ENCODE measurements at regions not wholly inside any gene's neighbourhood (a gene's known extent, or its start where the extent isn't known, plus 50 kb on each side); places are given as distances from the start of the nearest gene placed in this dataset.

DNA sequence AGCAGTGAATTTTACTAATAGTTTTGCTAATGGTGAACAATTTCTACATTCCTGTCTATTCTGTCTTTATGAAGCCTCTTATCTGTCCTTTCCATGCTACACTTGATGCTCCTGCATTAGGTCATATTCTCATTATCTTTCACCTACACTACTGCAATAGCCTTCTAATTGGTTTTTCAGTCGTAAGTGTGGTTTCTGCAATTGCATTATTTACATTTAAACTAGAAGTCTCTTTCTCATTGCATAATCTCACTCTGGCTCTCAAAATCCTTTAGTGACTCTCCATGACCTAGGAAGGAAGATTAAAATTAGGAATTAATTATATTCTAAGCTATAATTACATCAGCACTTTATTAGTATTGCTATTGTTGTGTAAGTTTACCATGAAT is 686.5 kb downstream of the IGSF11 start:
- Histone ChIP-seq H3K9ac (ENCODE audit: low read length in 2 of 2) (no peak overlapping the region), H3K36me3 (ENCODE audit: control insufficient read depth in 2 of 2, insufficient read depth in 2 of 2, low read length in 2 of 2) (no peaks in the 10 kb centered on the region), H3K9me3 (ENCODE audit: control insufficient read depth in 2 of 2, low read length in 2 of 2) (no peaks in the 10 kb centered on the region), H3K27ac (ENCODE audit: low read length) (no peak overlapping the region), H3K4me3 (ENCODE audit: low read length in 2 of 2) (no peak overlapping the region), H3K27me3 (ENCODE audit: control insufficient read depth in 1 of 2, insufficient read depth in 2 of 2, low read length in 2 of 2) (no peaks in the 10 kb centered on the region), H3K4me1 (ENCODE audit: control insufficient read depth, insufficient read depth, low read length) (no peaks in the 10 kb centered on the region)

- peaks cover 7 to 8% of the 10 kb centered on the region in 2 donors for H3K9me3 ChIP-seq (ENCODE audit: control insufficient read depth in 2 of 2, low read length in 2 of 2)
Observed at GRCh38 chr3:118354556-118354955, 680.1 kb downstream of the IGSF11 start.

DNA sequence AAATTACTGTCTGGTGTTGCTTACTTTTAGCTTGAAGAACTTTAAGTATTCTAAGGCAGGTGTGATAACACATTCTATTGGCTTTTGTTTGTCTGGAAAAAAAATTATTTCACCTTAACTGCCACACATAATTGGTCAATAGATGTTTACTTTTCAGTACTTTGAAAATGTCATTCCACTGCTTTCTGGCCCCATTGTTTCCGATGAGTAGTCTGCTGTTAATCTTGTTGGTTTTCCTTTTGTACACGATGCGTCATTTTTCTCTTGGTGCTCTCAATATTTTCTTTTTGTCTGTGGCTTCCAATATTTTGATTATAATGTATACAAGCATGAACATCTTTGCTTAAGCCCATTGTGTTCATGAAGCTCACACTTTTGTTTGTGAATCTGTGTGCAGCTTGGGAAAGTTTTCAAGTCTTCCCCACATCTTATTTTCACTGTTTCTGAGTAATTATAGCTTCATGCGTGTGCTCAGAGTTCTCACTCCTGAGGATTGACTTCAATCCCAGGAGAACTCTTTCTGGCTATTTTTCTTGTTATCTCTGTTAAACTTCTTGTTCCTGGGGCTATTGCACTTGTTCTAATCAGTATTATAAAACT is 664.7 kb downstream of the IGSF11 start:
- Histone ChIP-seq H3K4me1 (ENCODE audit: control insufficient read depth, insufficient read depth, low read length) (no peaks in the 10 kb centered on the region), H3K27me3 (ENCODE audit: control insufficient read depth in 1 of 2, insufficient read depth in 2 of 2, low read length in 2 of 2) (no peaks in the 10 kb centered on the region), H3K4me3 (ENCODE audit: low read length in 2 of 2) (no peak overlapping the region), H3K36me3 (ENCODE audit: control insufficient read depth in 2 of 2, insufficient read depth in 2 of 2, low read length in 2 of 2) (no peaks in the 10 kb centered on the region), H3K27ac (ENCODE audit: low read length) (no peak overlapping the region), H3K9me3 (ENCODE audit: control insufficient read depth in 2 of 2, low read length in 2 of 2) (peaks cover 0 to 10% of the 10 kb centered on the region in 2 donors), H3K9ac (ENCODE audit: low read length in 2 of 2) (no peak overlapping the region)

More at GRCh38 chr3:118354556-118354955, 680.1 kb downstream of the IGSF11 start:
- no peaks in the 10 kb centered on the region for H3K36me3 ChIP-seq (ENCODE audit: control insufficient read depth in 2 of 2, insufficient read depth in 2 of 2, low read length in 2 of 2)
- no peaks in the 10 kb centered on the region for H3K4me1 ChIP-seq (ENCODE audit: control insufficient read depth, insufficient read depth, low read length)
- H3K27me3 ChIP-seq (ENCODE audit: control insufficient read depth in 1 of 2, insufficient read depth in 2 of 2, low read length in 2 of 2): no peaks in the 10 kb centered on the region
- H3K4me3 ChIP-seq (ENCODE audit: low read length in 2 of 2): no peak overlapping the region
- H3K27ac ChIP-seq (ENCODE audit: low read length): no peak overlapping the region
- H3K9ac ChIP-seq (ENCODE audit: low read length in 2 of 2): no peak overlapping the region

- Histone ChIP-seq H3K9ac (ENCODE audit: low read length in 2 of 2) (no peak overlapping the region), H3K4me1 (ENCODE audit: control insufficient read depth, insufficient read depth, low read length) (no peaks in the 10 kb centered on the region), H3K36me3 (ENCODE audit: control insufficient read depth in 2 of 2, insufficient read depth in 2 of 2, low read length in 2 of 2) (no peaks in the 10 kb centered on the region), H3K9me3 (ENCODE audit: control insufficient read depth in 2 of 2, low read length in 2 of 2) (no peaks in the 10 kb centered on the region), H3K27me3 (ENCODE audit: control insufficient read depth in 1 of 2, insufficient read depth in 2 of 2, low read length in 2 of 2) (no peaks in the 10 kb centered on the region), H3K4me3 (ENCODE audit: low read length in 2 of 2) (no peak overlapping the region), H3K27ac (ENCODE audit: low read length) (no peak overlapping the region)
Observed at GRCh38 chr3:118380576-118380975, 654.1 kb downstream of the IGSF11 start.

GRCh38 chr3:118396491-118396890 is 638.2 kb downstream of the IGSF11 start:
- no peak overlapping the region for H3K9ac ChIP-seq (ENCODE audit: low read length in 2 of 2)
- no peaks in the 10 kb centered on the region for H3K9me3 ChIP-seq (ENCODE audit: control insufficient read depth in 2 of 2, low read length in 2 of 2)
- H3K27me3 ChIP-seq (ENCODE audit: control insufficient read depth in 1 of 2, insufficient read depth in 2 of 2, low read length in 2 of 2): no peaks in the 10 kb centered on the region
- no peaks in the 10 kb centered on the region for H3K36me3 ChIP-seq (ENCODE audit: control insufficient read depth in 2 of 2, insufficient read depth in 2 of 2, low read length in 2 of 2)
- no peak overlapping the region for H3K4me3 ChIP-seq (ENCODE audit: low read length in 2 of 2)
- no peak overlapping the region for H3K27ac ChIP-seq (ENCODE audit: low read length)
- no peaks in the 10 kb centered on the region for H3K4me1 ChIP-seq (ENCODE audit: control insufficient read depth, insufficient read depth, low read length)

DNA sequence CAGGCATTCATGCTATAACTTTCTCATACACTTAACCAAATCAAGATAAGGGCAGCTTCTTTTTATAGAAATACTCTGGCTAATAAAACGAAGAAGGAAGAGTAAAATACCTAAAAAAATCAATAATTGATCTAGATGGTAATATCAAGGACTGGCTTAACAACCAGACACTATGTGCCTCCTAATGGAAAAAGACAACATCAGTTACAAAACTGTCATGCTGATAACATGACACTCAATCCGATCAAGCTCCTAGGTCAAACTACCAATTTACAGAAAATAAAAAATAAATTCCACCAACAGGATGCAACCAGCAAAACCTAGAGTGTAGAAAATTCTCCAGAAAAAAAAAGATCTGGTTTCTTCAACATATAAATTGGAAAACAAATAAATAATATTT is 634.6 kb downstream of the IGSF11 start:
- H3K4me1 ChIP-seq (ENCODE audit: control insufficient read depth, insufficient read depth, low read length): no peaks in the 10 kb centered on the region
- H3K27me3 ChIP-seq (ENCODE audit: control insufficient read depth in 1 of 2, insufficient read depth in 2 of 2, low read length in 2 of 2): no peaks in the 10 kb centered on the region
- H3K4me3 ChIP-seq (ENCODE audit: low read length in 2 of 2): no peak overlapping the region
- no peak overlapping the region for H3K27ac ChIP-seq (ENCODE audit: low read length)
- H3K36me3 ChIP-seq (ENCODE audit: control insufficient read depth in 2 of 2, insufficient read depth in 2 of 2, low read length in 2 of 2): no peaks in the 10 kb centered on the region
- H3K9me3 ChIP-seq (ENCODE audit: control insufficient read depth in 2 of 2, low read length in 2 of 2): no peaks in the 10 kb centered on the region
- no peak overlapping the region for H3K9ac ChIP-seq (ENCODE audit: low read length in 2 of 2)

DNA sequence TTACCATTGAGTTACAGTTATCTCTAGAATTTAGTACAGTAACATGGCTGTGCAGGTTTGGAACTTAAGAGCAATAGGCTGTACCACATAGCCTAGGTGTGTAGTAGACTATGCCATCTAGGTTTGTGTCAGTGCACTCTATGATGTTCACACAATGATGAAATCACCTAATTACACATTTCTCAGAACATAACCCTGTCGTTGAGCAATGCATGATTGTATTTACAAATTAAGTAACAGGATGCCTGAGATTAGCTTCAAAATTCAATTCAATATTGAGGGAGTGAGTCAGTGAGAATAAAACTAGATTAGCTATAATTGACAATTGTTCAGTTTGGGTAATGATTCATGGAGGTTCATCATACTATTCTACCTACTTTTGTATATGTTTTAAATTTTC is 633.8 kb downstream of the IGSF11 start:
- H3K27me3 ChIP-seq (ENCODE audit: control insufficient read depth in 1 of 2, insufficient read depth in 2 of 2, low read length in 2 of 2): no peaks in the 10 kb centered on the region
- H3K9me3 ChIP-seq (ENCODE audit: control insufficient read depth in 2 of 2, low read length in 2 of 2): no peaks in the 10 kb centered on the region
- no peaks in the 10 kb centered on the region for H3K36me3 ChIP-seq (ENCODE audit: control insufficient read depth in 2 of 2, insufficient read depth in 2 of 2, low read length in 2 of 2)
- H3K27ac ChIP-seq (ENCODE audit: low read length): no peak overlapping the region
- H3K4me3 ChIP-seq (ENCODE audit: low read length in 2 of 2): no peak overlapping the region
- no peak overlapping the region for H3K9ac ChIP-seq (ENCODE audit: low read length in 2 of 2)
- no peaks in the 10 kb centered on the region for H3K4me1 ChIP-seq (ENCODE audit: control insufficient read depth, insufficient read depth, low read length)

- H3K27me3 ChIP-seq (ENCODE audit: control insufficient read depth in 1 of 2, insufficient read depth in 2 of 2, low read length in 2 of 2): no peaks in the 10 kb centered on the region
- no peaks in the 10 kb centered on the region for H3K4me1 ChIP-seq (ENCODE audit: control insufficient read depth, insufficient read depth, low read length)
- no peaks in the 10 kb centered on the region for H3K9me3 ChIP-seq (ENCODE audit: control insufficient read depth in 2 of 2, low read length in 2 of 2)
- H3K27ac ChIP-seq (ENCODE audit: low read length): no peak overlapping the region
- no peak overlapping the region for H3K4me3 ChIP-seq (ENCODE audit: low read length in 2 of 2)
- no peak overlapping the region for H3K9ac ChIP-seq (ENCODE audit: low read length in 2 of 2)
- no peaks in the 10 kb centered on the region for H3K36me3 ChIP-seq (ENCODE audit: control insufficient read depth in 2 of 2, insufficient read depth in 2 of 2, low read length in 2 of 2)
Observed at GRCh38 chr3:118401887-118402286, 632.8 kb downstream of the IGSF11 start.

- Histone ChIP-seq H3K9me3 (ENCODE audit: control insufficient read depth in 2 of 2, low read length in 2 of 2) (no peaks in the 10 kb centered on the region), H3K36me3 (ENCODE audit: control insufficient read depth in 2 of 2, insufficient read depth in 2 of 2, low read length in 2 of 2) (no peaks in the 10 kb centered on the region), H3K27me3 (ENCODE audit: control insufficient read depth in 1 of 2, insufficient read depth in 2 of 2, low read length in 2 of 2) (no peaks in the 10 kb centered on the region), H3K4me3 (ENCODE audit: low read length in 2 of 2) (no peak overlapping the region), H3K9ac (ENCODE audit: low read length in 2 of 2) (no peak overlapping the region), H3K4me1 (ENCODE audit: control insufficient read depth, insufficient read depth, low read length) (no peaks in the 10 kb centered on the region), H3K27ac (ENCODE audit: low read length) (no peak overlapping the region)
Observed at GRCh38 chr3:118402971-118403370, 631.7 kb downstream of the IGSF11 start.

GRCh38 chr3:118406562-118406961 is 628.1 kb downstream of the IGSF11 start:
- H3K36me3 ChIP-seq (ENCODE audit: control insufficient read depth in 2 of 2, insufficient read depth in 2 of 2, low read length in 2 of 2): no peaks in the 10 kb centered on the region
- H3K4me1 ChIP-seq (ENCODE audit: control insufficient read depth, insufficient read depth, low read length): no peaks in the 10 kb centered on the region
- H3K9me3 ChIP-seq (ENCODE audit: control insufficient read depth in 2 of 2, low read length in 2 of 2): no peaks in the 10 kb centered on the region
- no peak overlapping the region for H3K27ac ChIP-seq (ENCODE audit: low read length)
- H3K9ac ChIP-seq (ENCODE audit: low read length in 2 of 2): no peak overlapping the region
- H3K27me3 ChIP-seq (ENCODE audit: control insufficient read depth in 1 of 2, insufficient read depth in 2 of 2, low read length in 2 of 2): no peaks in the 10 kb centered on the region
- no peak overlapping the region for H3K4me3 ChIP-seq (ENCODE audit: low read length in 2 of 2)

- no peaks in the 10 kb centered on the region for H3K36me3 ChIP-seq (ENCODE audit: control insufficient read depth in 2 of 2, insufficient read depth in 2 of 2, low read length in 2 of 2)
- no peak overlapping the region for H3K27ac ChIP-seq (ENCODE audit: low read length)
- no peaks in the 10 kb centered on the region for H3K4me1 ChIP-seq (ENCODE audit: control insufficient read depth, insufficient read depth, low read length)
- H3K4me3 ChIP-seq (ENCODE audit: low read length in 2 of 2): no peak overlapping the region
- no peaks in the 10 kb centered on the region for H3K9me3 ChIP-seq (ENCODE audit: control insufficient read depth in 2 of 2, low read length in 2 of 2)
- H3K27me3 ChIP-seq (ENCODE audit: control insufficient read depth in 1 of 2, insufficient read depth in 2 of 2, low read length in 2 of 2): no peaks in the 10 kb centered on the region
- no peak overlapping the region for H3K9ac ChIP-seq (ENCODE audit: low read length in 2 of 2)
Observed at GRCh38 chr3:118408431-118408830, 626.2 kb downstream of the IGSF11 start.
